RWPE1 (cell line): ENCODE measurements at regions not wholly inside any gene's neighbourhood (a gene's known extent, or its start where the extent isn't known, plus 50 kb on each side); places are given as distances from the start of the nearest gene placed in this dataset.

Experiments
- CTCF ChIA-PET: fragments of 350-600 bp; sonication (Branson Sonifier 250); formaldehyde crosslinking; extraction: SDS; loops from one replicate; lab custom pipeline; 2021; lab: Yijun Ruan, JAX
- POLR2A ChIA-PET: fragments of 400-600 bp; formaldehyde crosslinking; extraction: SDS; loops from one replicate; lab custom pipeline; 2020; ENCODE audit warnings: antibody characterized with exemption; ENCODE audit not compliant: low non-redundant PET; lab: Yijun Ruan, JAX
- DNase-seq: peaks from one replicate; pipeline ENCODE4 v3.0.0; 2012; ENCODE audit warnings: low spot score
- H3K27ac ChIP-seq: fragments of 450-650 bp; 2 replicates; pipeline ENCODE4 v1.5.1; 2017
- TF ChIP-seq, protein P1 (sequence below): fragments of 450-650 bp; conservative IDR thresholded peaks from 2 replicates; pipeline ENCODE4 v1.5.1; 2017; ENCODE audit warnings: low read depth, mild to moderate bottlenecking

DNA sequence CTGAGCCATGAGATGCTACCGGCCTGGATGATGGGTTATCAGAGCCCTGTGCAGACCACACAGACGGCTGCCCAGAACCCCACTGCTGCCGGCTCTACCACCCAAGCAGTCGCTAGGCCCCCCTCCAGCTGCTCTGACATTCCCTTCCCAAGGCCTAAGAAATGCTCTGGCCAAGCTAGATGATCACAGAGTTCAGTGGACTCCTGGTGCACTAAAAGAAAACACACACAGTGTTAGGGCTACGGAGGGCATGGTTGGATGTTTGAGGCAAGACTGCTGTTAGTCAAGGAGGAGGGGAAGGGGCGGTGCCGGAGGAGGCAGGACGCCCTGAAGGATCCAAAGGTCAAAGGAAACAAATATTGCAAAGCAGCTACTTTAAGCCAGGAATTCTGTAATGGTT is 174.5 kb downstream of the MYCN start:
- CTCF ChIA-PET = no interaction called here
- TF ChIP-seq, protein P1, sequence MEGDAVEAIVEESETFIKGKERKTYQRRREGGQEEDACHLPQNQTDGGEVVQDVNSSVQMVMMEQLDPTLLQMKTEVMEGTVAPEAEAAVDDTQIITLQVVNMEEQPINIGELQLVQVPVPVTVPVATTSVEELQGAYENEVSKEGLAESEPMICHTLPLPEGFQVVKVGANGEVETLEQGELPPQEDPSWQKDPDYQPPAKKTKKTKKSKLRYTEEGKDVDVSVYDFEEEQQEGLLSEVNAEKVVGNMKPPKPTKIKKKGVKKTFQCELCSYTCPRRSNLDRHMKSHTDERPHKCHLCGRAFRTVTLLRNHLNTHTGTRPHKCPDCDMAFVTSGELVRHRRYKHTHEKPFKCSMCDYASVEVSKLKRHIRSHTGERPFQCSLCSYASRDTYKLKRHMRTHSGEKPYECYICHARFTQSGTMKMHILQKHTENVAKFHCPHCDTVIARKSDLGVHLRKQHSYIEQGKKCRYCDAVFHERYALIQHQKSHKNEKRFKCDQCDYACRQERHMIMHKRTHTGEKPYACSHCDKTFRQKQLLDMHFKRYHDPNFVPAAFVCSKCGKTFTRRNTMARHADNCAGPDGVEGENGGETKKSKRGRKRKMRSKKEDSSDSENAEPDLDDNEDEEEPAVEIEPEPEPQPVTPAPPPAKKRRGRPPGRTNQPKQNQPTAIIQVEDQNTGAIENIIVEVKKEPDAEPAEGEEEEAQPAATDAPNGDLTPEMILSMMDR = no peak
- no peak for DNase-seq
- POLR2A ChIA-PET = no interaction called here
- H3K27ac ChIP-seq = no peak overlapping the region

DNA sequence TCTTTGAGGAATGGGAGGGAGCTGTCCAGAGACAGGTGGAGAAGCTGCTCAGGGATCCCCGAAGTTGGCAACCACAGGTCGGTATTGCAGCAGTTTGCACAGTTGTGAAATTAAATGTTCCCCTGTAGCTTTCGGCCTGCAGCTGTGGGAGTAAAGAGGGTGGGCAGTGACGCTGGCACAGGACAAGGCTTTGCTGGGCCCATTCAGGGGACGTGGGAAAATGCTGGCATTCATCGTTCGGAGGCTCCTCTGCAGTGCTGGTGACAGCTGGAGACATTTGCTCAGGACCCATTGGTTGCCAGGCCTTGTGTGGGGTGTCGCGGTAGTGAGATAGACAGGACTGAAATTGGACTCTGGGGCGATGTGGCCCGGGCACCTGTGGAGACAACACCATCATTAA is 173.7 kb downstream of the MYCN start:
- ChIA-PET CTCF (interaction anchor here (0.6 kb wide), 2 partner anchors 13 to 411 kb away, joined by 3 to 5 read pairs; no protein-coding TSS in a partner anchor), POLR2A (no interaction called here)
- H3K27ac ChIP-seq = no peak overlapping the region
- TF ChIP-seq, protein P1 = no peak
- DNase-seq = no peak

GRCh38 chr2:16113568-16113967 is 173.2 kb downstream of the MYCN start:
- TF ChIP-seq, protein P1 = no peak
- no peak overlapping the region for H3K27ac ChIP-seq
- CTCF ChIA-PET = no interaction called here
- no peak for DNase-seq
- POLR2A ChIA-PET = no interaction called here

DNA sequence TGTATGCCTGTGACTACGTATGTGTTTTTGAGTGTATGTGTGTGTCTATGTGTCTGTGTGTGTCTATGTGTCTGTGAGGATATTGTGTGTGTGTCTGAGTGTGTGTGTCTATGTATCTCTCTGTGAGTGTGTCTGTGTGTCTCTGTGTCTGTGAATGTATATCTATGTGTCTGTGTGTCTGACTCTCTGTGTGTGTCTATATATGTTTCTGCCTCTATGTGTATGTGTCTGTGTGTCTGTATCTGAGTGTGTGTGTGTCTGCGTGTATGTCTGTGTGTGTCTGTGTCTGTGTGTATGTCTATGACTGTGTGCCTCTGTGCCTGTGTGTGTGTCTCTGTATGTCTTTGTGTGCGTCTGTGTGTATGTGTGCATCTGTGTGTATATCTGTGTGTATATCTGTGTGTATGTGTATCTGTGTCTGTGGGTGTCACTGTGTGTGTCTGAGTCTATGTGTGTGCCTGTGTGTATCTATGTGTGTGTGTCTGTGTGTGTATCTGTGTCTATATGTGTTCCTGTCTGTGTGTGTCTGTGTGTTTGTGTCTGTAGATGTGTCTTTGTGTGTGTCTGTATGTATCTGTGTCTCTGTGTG is 172.7 kb downstream of the MYCN start:
- H3K27ac ChIP-seq = no peak overlapping the region
- TF ChIP-seq, protein P1 = no peak
- CTCF ChIA-PET = no interaction called here
- POLR2A ChIA-PET = no interaction called here
- DNase-seq = no peak

DNA sequence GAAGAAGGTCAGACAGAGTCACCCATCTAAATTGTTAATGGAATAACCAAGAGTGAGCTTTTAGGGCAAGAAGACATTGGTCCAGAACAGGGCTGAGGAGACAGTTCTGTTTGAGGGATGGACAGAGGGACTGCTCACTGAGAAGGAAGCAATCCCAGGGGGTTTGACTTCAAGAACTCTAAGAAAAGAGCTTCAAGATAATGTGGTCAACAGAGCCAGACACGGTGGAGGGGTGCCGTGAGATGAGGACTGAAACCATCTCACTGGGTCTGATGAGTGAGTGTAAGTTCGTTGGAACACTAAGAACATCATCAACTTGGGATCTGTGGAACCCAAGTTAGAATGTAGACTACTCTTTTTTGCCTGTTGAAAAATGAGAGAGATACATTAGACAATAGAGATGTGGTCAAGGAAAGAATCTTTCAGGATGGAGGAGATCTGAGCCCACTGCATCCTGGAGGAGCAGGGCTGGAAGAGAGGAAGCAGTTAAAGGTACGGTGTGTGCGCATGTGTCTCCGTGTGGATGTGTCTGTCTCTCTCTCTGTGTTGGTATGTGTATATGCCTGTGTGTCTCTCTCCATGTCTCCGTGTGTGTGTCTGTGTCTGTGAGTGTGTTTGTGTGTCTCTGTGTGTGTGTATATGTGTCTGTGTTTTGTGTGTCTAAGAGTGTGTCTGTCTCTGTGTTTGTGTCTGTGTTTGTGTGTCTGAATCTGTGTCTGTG is 172.1 kb downstream of the MYCN start:
- ChIA-PET CTCF (no interaction called here), POLR2A (no interaction called here)
- TF ChIP-seq, protein P1 = no peak
- no peak overlapping the region for H3K27ac ChIP-seq
- no peak for DNase-seq

DNA sequence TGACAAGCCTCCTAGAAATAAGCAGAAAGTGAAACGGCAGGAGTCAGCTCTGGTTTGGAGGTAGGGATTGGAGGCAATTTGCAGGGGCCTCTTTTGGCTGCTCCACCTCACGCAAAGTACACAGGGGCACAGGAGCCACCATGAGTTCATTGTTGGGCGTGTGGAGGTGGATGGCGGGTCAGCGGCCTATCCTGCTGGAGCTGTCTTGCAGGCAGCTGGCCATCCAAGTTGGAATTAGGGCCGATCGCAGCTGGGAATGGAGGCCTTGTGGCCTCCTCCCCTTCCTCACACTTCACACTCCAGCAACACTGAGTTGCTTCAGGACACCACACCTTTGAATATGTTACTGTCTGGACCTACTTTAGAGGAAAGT is 171.5 kb downstream of the MYCN start:
- CTCF ChIA-PET = no interaction called here
- H3K27ac ChIP-seq = no peak overlapping the region
- no peak for DNase-seq
- TF ChIP-seq, protein P1 = no peak
- POLR2A ChIA-PET = no interaction called here
